Neural cell (in vitro differentiated cells): ENCODE measurements at regions not wholly inside any gene's neighbourhood (a gene's known extent, or its start where the extent isn't known, plus 50 kb on each side); places are given as distances from the start of the nearest gene placed in this dataset.

Experiments
- H2AFZ ChIP-seq: fragments of 200-600, 300-800 bp; sonication (generic), shearing (Covaris generic); 2 replicates; pipeline ENCODE4 v1.6.0; 2014; ENCODE audit warnings: low read depth, mild to moderate bottlenecking, antibody characterized with exemption, low read length, moderate library complexity
- H3F3A ChIP-seq: fragments of 200-600 bp; shearing (Covaris generic); 2 replicates; pipeline ENCODE4 v1.6.1; 2016; ENCODE audit warnings: mild to moderate bottlenecking, moderate library complexity, mixed read lengths, antibody characterized with exemption, low read length; ENCODE audit not compliant: insufficient read depth, poor library complexity, severe bottlenecking
- H3K27ac ChIP-seq: fragments of 200-600, 300-800 bp; sonication (generic), shearing (Covaris generic); 2 replicates; pipeline ENCODE4 v1.5.1; 2014; ENCODE audit warnings: mild to moderate bottlenecking, low read length, moderate library complexity
- H3K27me3 ChIP-seq: fragments of 300-800, 200-600 bp; sonication (generic), shearing (Covaris generic); 2 replicates; pipeline ENCODE4 v1.6.0; 2014; ENCODE audit warnings: mild to moderate bottlenecking, low read depth, low read length, moderate library complexity; ENCODE audit not compliant: insufficient read depth
- H3K36me3 ChIP-seq: fragments of 300-800, 200-600 bp; sonication (generic), shearing (Covaris generic); 2 replicates; pipeline ENCODE4 v1.5.1; 2014; ENCODE audit warnings: mild to moderate bottlenecking, antibody characterized with exemption, low read length, moderate library complexity; ENCODE audit not compliant: insufficient read depth
- H3K4me2 ChIP-seq: fragments of 300-800, 200-600 bp; sonication (generic), shearing (Covaris generic); 2 replicates; pipeline ENCODE4 v1.6.0; 2014; ENCODE audit warnings: mild to moderate bottlenecking, low read length
- H3K4me3 ChIP-seq: fragments of 300-800, 200-600 bp; sonication (generic), shearing (Covaris generic); 2 replicates; pipeline ENCODE4 v1.5.1; 2014; ENCODE audit warnings: mild to moderate bottlenecking, low read length, moderate library complexity
- H3K79me2 ChIP-seq: fragments of 200-600 bp; shearing (Covaris generic); replicated peaks from 2 replicates; pipeline ENCODE4 v1.6.0; 2014; ENCODE audit warnings: mild to moderate bottlenecking, low read length, moderate library complexity; ENCODE audit not compliant: insufficient read depth
- H3K9ac ChIP-seq: fragments of 300-800, 200-600 bp; sonication (generic), shearing (Covaris generic); 2 replicates; pipeline ENCODE4 v1.6.1; 2016; ENCODE audit warnings: mild to moderate bottlenecking, low read length, mixed read lengths
- H3K9me2 ChIP-seq: fragments of 200-600 bp; shearing (Covaris generic); 2 replicates; pipeline ENCODE4 v1.6.1; 2016; ENCODE audit warnings: mild to moderate bottlenecking, low read length, mixed read lengths; ENCODE audit not compliant: insufficient read depth
- H3K9me3 ChIP-seq: fragments of 200-600, 300-800 bp; sonication (generic), shearing (Covaris generic); 2 replicates; pipeline ENCODE4 v1.6.1; 2016; ENCODE audit warnings: mild to moderate bottlenecking, mixed run types, low read length, moderate library complexity, mixed read lengths
- H4K20me1 ChIP-seq: fragments of 200-600 bp; shearing (Covaris generic); 2 replicates; pipeline ENCODE4 v1.6.1; 2016; ENCODE audit warnings: mild to moderate bottlenecking, mixed run types; ENCODE audit not compliant: insufficient read depth
- EP300 ChIP-seq: fragments of 450-650 bp; conservative IDR thresholded peaks from 2 replicates; pipeline ENCODE4 v1.6.1; 2014; ENCODE audit warnings: antibody characterized with exemption, mild to moderate bottlenecking, moderate library complexity; ENCODE audit not compliant: poor library complexity, severe bottlenecking
- EZH2 ChIP-seq: fragments of 200-600, 300-800 bp; shearing (Covaris generic), sonication (generic); IDR thresholded peaks from 2 replicates; pipeline ENCODE4 v1.6.1; 2014; ENCODE audit warnings: antibody characterized with exemption, low read length, borderline replicate concordance, mild to moderate bottlenecking; ENCODE audit not compliant: insufficient read depth, poor library complexity, severe bottlenecking
- MXI1 ChIP-seq: fragments of 450-650 bp; conservative IDR thresholded peaks from 2 replicates; pipeline ENCODE4 v1.6.1; 2014; ENCODE audit warnings: antibody characterized with exemption, mild to moderate bottlenecking; ENCODE audit not compliant: poor library complexity, severe bottlenecking
- POLR2AphosphoS5 ChIP-seq: IDR thresholded peaks from 2 replicates; pipeline ENCODE4 v1.6.1; 2012
- RAD21 ChIP-seq: fragments of 450-650 bp; conservative IDR thresholded peaks from 2 replicates; pipeline ENCODE4 v1.6.1; 2014; ENCODE audit warnings: antibody characterized with exemption, mild to moderate bottlenecking, moderate library complexity
- SMC3 ChIP-seq: fragments of 450-650 bp; conservative IDR thresholded peaks from 2 replicates; pipeline ENCODE4 v1.6.1; 2014; ENCODE audit warnings: antibody characterized with exemption, mild to moderate bottlenecking, moderate library complexity; ENCODE audit not compliant: poor library complexity
- TAF1 ChIP-seq: IDR thresholded peaks from 2 replicates; pipeline ENCODE4 v1.6.1; 2012; ENCODE audit warnings: low read depth
- TF ChIP-seq, protein P1 (sequence below): fragments of 450-650 bp; IDR thresholded peaks from 2 replicates; pipeline ENCODE4 v1.5.1; 2014; ENCODE audit warnings: antibody characterized with exemption, mild to moderate bottlenecking, moderate library complexity; ENCODE audit not compliant: poor library complexity, severe bottlenecking
- TF ChIP-seq, protein P2 (sequence below): IDR thresholded peaks from 2 replicates; pipeline ENCODE4 v1.6.1; 2012; ENCODE audit warnings: borderline replicate concordance

GRCh38 chr11:91776655-91777054 is 448.0 kb upstream of the FAT3 start:
- no peaks in the 10 kb centered on the region for H3K27me3 ChIP-seq
- H3K9me2 ChIP-seq: no peaks in the 10 kb centered on the region
- H3K36me3 ChIP-seq: no peaks in the 10 kb centered on the region
- no peak overlapping the region for H3K9ac ChIP-seq
- no peak overlapping the region for H3K4me3 ChIP-seq
- H3K27ac ChIP-seq: no peak overlapping the region
- H4K20me1 ChIP-seq: no peaks in the 10 kb centered on the region
- H2AFZ ChIP-seq: no peak overlapping the region
- H3K9me3 ChIP-seq: peaks cover 4% of the 10 kb centered on the region
- TF ChIP-seq, protein P1, sequence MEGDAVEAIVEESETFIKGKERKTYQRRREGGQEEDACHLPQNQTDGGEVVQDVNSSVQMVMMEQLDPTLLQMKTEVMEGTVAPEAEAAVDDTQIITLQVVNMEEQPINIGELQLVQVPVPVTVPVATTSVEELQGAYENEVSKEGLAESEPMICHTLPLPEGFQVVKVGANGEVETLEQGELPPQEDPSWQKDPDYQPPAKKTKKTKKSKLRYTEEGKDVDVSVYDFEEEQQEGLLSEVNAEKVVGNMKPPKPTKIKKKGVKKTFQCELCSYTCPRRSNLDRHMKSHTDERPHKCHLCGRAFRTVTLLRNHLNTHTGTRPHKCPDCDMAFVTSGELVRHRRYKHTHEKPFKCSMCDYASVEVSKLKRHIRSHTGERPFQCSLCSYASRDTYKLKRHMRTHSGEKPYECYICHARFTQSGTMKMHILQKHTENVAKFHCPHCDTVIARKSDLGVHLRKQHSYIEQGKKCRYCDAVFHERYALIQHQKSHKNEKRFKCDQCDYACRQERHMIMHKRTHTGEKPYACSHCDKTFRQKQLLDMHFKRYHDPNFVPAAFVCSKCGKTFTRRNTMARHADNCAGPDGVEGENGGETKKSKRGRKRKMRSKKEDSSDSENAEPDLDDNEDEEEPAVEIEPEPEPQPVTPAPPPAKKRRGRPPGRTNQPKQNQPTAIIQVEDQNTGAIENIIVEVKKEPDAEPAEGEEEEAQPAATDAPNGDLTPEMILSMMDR: no peak
- no peak for TF ChIP-seq SMC3
- TF ChIP-seq EZH2: no peak
- TF ChIP-seq EP300: no peak
- no peak for TF ChIP-seq POLR2AphosphoS5
- no peak for TF ChIP-seq TAF1
- TF ChIP-seq, protein P2, sequence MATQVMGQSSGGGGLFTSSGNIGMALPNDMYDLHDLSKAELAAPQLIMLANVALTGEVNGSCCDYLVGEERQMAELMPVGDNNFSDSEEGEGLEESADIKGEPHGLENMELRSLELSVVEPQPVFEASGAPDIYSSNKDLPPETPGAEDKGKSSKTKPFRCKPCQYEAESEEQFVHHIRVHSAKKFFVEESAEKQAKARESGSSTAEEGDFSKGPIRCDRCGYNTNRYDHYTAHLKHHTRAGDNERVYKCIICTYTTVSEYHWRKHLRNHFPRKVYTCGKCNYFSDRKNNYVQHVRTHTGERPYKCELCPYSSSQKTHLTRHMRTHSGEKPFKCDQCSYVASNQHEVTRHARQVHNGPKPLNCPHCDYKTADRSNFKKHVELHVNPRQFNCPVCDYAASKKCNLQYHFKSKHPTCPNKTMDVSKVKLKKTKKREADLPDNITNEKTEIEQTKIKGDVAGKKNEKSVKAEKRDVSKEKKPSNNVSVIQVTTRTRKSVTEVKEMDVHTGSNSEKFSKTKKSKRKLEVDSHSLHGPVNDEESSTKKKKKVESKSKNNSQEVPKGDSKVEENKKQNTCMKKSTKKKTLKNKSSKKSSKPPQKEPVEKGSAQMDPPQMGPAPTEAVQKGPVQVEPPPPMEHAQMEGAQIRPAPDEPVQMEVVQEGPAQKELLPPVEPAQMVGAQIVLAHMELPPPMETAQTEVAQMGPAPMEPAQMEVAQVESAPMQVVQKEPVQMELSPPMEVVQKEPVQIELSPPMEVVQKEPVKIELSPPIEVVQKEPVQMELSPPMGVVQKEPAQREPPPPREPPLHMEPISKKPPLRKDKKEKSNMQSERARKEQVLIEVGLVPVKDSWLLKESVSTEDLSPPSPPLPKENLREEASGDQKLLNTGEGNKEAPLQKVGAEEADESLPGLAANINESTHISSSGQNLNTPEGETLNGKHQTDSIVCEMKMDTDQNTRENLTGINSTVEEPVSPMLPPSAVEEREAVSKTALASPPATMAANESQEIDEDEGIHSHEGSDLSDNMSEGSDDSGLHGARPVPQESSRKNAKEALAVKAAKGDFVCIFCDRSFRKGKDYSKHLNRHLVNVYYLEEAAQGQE: no peak
- TF ChIP-seq RAD21: no peak
- TF ChIP-seq MXI1: no peak
- no peak overlapping the region for H3K4me2 ChIP-seq
- no peaks in the 10 kb centered on the region for H3K79me2 ChIP-seq
- no peaks in the 10 kb centered on the region for H3F3A ChIP-seq

- Histone ChIP-seq H3K36me3 (no peaks in the 10 kb centered on the region), H3K9me2 (no peaks in the 10 kb centered on the region), H3K27me3 (no peaks in the 10 kb centered on the region), H3K27ac (no peak overlapping the region), H3K79me2 (no peaks in the 10 kb centered on the region), H2AFZ (no peak overlapping the region), H3K4me3 (no peak overlapping the region), H3K4me2 (no peak overlapping the region), H4K20me1 (no peaks in the 10 kb centered on the region), H3F3A (no peaks in the 10 kb centered on the region), H3K9me3 (no peaks in the 10 kb centered on the region), H3K9ac (no peak overlapping the region)
- TF ChIP-seq, protein P1: no peak
- TF ChIP-seq, protein P2: no peak
- TF ChIP-seq MXI1 (no peak), EP300 (no peak), TAF1 (no peak), EZH2 (no peak), SMC3 (no peak), POLR2AphosphoS5 (no peak), RAD21 (no peak)
These were observed 451.5 kb upstream of the FAT3 start for GRCh38 chr11:91773090-91773489.
